Karpas-422 (cell line): ENCODE measurements at regions not wholly inside any gene's neighbourhood (a gene's known extent, or its start where the extent isn't known, plus 50 kb on each side); places are given as distances from the start of the nearest gene placed in this dataset.
A peak's percentile ranks its signal among the peaks of the same experiment; 100 is the strongest.

ENCODE experiments used
- DNase-seq: peaks from one replicate; pipeline ENCODE4 v3.0.0-alpha.2; 2015
- H2AFZ ChIP-seq: fragments of 200-600 bp; sonication (generic); 2 replicates; pipeline ENCODE4 v1.6.1; 2014; ENCODE audit warnings: antibody characterized with exemption, low read length, mixed read lengths
- H3K27ac ChIP-seq: fragments of 200-600 bp; sonication (generic); 2 replicates; pipeline ENCODE4 v1.5.1; 2014; ENCODE audit warnings: mild to moderate bottlenecking, low read length, moderate library complexity
- H3K27me3 ChIP-seq: fragments of 200-600 bp; sonication (generic); 2 replicates; pipeline ENCODE4 v1.6.1; 2014; ENCODE audit warnings: low read length, mixed read lengths
- H3K36me3 ChIP-seq: fragments of 200-600 bp; sonication (generic); 2 replicates; pipeline ENCODE4 v1.6.1; 2014; ENCODE audit warnings: low read length, mixed read lengths; ENCODE audit not compliant: insufficient read depth
- H3K4me1 ChIP-seq: fragments of 200-600 bp; sonication (generic); 2 replicates; pipeline ENCODE4 v1.6.1; 2014; ENCODE audit warnings: mild to moderate bottlenecking, low read length, mixed read lengths
- H3K4me2 ChIP-seq: fragments of 200-600 bp; sonication (generic); 2 replicates; pipeline ENCODE4 v1.6.1; 2014; ENCODE audit warnings: low read length, low read depth, mild to moderate bottlenecking; ENCODE audit not compliant: poor library complexity, severe bottlenecking
- H3K4me3 ChIP-seq: fragments of 200-600 bp; sonication (generic); 2 replicates; pipeline ENCODE4 v1.5.1; 2014; ENCODE audit warnings: mild to moderate bottlenecking, antibody characterized with exemption, low read length, mixed read lengths
- H3K79me2 ChIP-seq: fragments of 200-600 bp; sonication (generic); 2 replicates; pipeline ENCODE4 v1.6.1; 2014; ENCODE audit warnings: mild to moderate bottlenecking, low read length, mixed read lengths
- H3K9ac ChIP-seq: fragments of 200-600 bp; sonication (generic); 2 replicates; pipeline ENCODE4 v1.6.0; 2014; ENCODE audit warnings: low read length
- H3K9me2 ChIP-seq: fragments of 200-600 bp; sonication (generic), shearing (Covaris generic); replicated peaks from 2 replicates; pipeline ENCODE4 v1.6.0; 2014; ENCODE audit warnings: mild to moderate bottlenecking, low read length, moderate library complexity; ENCODE audit not compliant: insufficient read depth
- H3K9me3 ChIP-seq: fragments of 300-700, 200-600 bp; sonication (generic); 2 replicates; pipeline ENCODE4 v1.6.1; 2014; ENCODE audit warnings: low read length, mixed read lengths
- H4K20me1 ChIP-seq: fragments of 200-600 bp; sonication (generic); 2 replicates; pipeline ENCODE4 v1.6.1; 2014; ENCODE audit warnings: mild to moderate bottlenecking, antibody characterized with exemption, low read length, low read depth; ENCODE audit not compliant: insufficient read depth

DNA sequence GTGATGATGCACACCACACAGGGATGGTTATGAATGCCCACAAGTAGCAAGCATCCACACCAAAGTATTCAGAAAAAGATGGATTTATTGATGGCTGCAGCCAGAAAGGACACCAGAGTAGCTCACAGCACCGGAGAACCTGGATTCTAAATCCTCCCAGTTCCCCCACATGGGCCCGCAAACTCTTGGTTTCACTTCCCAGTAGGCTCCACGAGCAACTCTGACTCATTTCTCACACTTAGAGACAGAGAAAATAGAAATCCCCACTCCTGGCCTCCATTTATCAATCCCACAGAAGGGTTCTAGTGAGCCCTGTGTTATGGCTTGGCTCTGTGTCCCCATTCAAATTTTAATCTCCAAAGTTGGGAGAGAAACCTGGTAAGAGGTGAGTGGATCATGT is 426.7 kb upstream of the MYT1L start:
- H3K27me3 ChIP-seq: no peaks in the 10 kb centered on the region; the same call in 1 of the 2 replicates
- no peaks in the 10 kb centered on the region for H3K36me3 ChIP-seq
- H4K20me1 ChIP-seq: no peaks in the 10 kb centered on the region
- H3K9me2 ChIP-seq: no peaks in the 10 kb centered on the region
- no peak overlapping the region for H3K27ac ChIP-seq
- no peak overlapping the region for H3K9ac ChIP-seq
- H3K79me2 ChIP-seq: no peaks in the 10 kb centered on the region
- peak overlapping the region; percentile 9 for H3K4me2 ChIP-seq
- peaks cover 6% of the 10 kb centered on the region; the same call in 1 of the 2 replicates for H3K9me3 ChIP-seq
- no peak overlapping the region for H3K4me3 ChIP-seq
- DNase-seq: peak; percentile 45
- no peak overlapping the region for H2AFZ ChIP-seq
- peaks cover 14% of the 10 kb centered on the region for H3K4me1 ChIP-seq

DNA sequence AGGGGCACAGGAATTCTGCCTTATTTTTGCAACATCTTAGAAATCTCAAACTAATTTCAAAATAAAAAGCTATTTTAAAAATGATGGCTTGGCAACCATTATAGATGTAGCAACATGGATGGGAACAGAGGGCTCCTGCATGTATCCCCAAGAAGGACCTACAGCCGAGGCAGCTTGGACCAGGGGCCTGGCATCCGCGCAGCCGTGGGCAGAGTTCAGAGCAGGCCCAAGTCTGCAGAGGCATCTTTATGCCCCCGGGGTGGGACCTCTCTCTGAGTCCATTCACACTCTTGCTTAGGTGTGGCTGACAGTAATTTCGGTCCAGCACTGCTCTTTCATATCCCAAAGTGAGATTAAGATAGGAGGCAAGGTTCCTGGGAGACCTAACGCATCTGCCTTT is 425.8 kb upstream of the MYT1L start:
- Histone ChIP-seq H3K79me2 (no peaks in the 10 kb centered on the region), H3K9me3 (peaks cover 6% of the 10 kb centered on the region; the same call in 1 of the 2 replicates), H3K4me1 (peaks cover 14% of the 10 kb centered on the region), H3K36me3 (no peaks in the 10 kb centered on the region), H2AFZ (no peak overlapping the region), H3K4me3 (no peak overlapping the region), H3K9ac (no peak overlapping the region), H3K27ac (no peak overlapping the region), H3K4me2 (no peak overlapping the region), H3K9me2 (no peaks in the 10 kb centered on the region), H4K20me1 (no peaks in the 10 kb centered on the region), H3K27me3 (no peaks in the 10 kb centered on the region; the same call in 1 of the 2 replicates)
- DNase-seq: no peak

DNA sequence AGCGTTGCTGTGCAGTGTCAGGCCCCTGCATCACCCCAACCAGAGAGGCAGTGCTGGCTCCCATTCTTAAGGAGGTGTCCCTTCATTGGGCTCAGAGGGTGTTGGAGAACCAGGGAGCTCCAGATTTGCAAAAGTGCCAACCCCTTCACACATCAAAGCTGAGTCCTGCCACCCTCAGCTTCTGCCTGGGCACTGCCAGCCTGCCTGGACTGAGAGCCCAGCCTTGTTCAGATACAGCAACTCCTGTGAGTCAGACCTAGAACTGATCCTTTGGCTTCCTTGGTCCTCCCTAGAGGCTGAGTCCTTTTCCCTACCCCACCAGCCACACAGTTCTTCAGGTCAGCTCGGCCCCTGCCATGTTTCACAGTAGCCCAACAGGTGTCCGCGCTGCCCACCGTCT is 424.9 kb upstream of the MYT1L start:
- DNase-seq: no peak
- Histone ChIP-seq H3K9me2 (no peaks in the 10 kb centered on the region), H3K27me3 (no peaks in the 10 kb centered on the region; the same call in 1 of the 2 replicates), H3K36me3 (no peaks in the 10 kb centered on the region), H3K79me2 (no peaks in the 10 kb centered on the region), H3K4me2 (no peak overlapping the region), H4K20me1 (no peaks in the 10 kb centered on the region), H3K9ac (no peak overlapping the region), H3K27ac (no peak overlapping the region), H2AFZ (no peak overlapping the region), H3K4me1 (peaks cover 14% of the 10 kb centered on the region), H3K4me3 (no peak overlapping the region), H3K9me3 (peaks cover 6% of the 10 kb centered on the region; the same call in 1 of the 2 replicates)

DNA sequence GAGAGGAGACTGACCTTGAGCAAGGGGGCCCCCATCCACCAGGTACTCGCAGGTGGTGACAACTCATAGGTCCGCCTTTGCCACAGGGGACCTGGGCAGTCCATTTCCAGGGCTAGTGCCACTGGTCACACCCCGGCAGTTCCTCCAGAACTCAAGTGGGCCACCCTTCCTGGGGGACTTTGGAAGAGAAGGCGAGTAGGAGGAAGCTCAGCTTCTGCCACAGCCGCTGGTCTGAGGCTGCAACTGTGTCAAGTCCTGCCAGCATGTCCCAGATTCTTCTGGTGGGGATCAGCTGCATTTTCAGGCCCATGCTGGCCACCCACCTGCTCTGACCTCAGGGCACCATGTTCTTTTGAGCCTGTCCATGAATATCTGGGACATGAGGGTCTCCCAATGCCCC is 423.9 kb upstream of the MYT1L start:
- no peak for DNase-seq
- H3K27ac ChIP-seq: no peak overlapping the region
- H3K9me3 ChIP-seq: peaks cover 6% of the 10 kb centered on the region; the same call in 1 of the 2 replicates
- H3K36me3 ChIP-seq: no peaks in the 10 kb centered on the region
- no peak overlapping the region for H3K4me2 ChIP-seq
- H3K27me3 ChIP-seq: no peaks in the 10 kb centered on the region; the same call in 1 of the 2 replicates
- no peaks in the 10 kb centered on the region for H3K79me2 ChIP-seq
- no peak overlapping the region for H3K9ac ChIP-seq
- no peak overlapping the region for H3K4me3 ChIP-seq
- no peaks in the 10 kb centered on the region for H3K9me2 ChIP-seq
- no peaks in the 10 kb centered on the region for H4K20me1 ChIP-seq
- no peak overlapping the region for H2AFZ ChIP-seq
- H3K4me1 ChIP-seq: peaks cover 14% of the 10 kb centered on the region

DNA sequence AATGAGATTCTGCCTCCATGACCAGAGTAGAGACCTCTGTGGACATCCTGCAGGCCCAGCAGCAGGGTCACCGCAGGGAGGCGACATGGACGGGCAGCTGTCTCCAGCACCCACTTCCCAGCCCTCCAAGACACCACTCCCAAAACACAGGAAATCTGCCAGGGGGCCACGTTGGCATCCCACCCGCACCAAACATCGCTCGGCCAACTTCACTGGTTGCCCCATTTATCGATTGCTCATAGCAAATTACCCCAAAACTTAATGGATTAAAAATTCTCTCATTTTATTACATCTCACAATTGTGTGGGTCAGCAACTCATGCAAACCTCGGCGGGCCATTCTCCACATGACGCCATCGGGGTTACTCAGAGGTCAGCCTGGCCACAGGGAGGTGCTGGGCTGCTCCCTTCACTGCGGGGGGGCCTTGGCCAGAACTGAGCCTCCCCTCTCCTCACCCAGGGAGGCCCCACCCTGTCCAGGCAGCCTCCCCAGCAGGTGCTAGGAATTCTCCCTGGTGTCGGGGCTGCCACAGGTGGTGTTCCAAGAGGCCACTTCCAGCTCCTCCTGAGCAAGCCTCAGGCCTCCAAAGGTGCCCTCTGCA is 420.7 kb upstream of the MYT1L start:
- Histone ChIP-seq H3K4me3 (no peak overlapping the region), H3K79me2 (no peaks in the 10 kb centered on the region), H3K36me3 (no peaks in the 10 kb centered on the region), H3K27me3 (no peaks in the 10 kb centered on the region; the same call in 1 of the 2 replicates), H3K4me2 (no peak overlapping the region), H3K27ac (no peak overlapping the region), H4K20me1 (no peaks in the 10 kb centered on the region), H2AFZ (no peak overlapping the region), H3K9me3 (peaks cover 6% of the 10 kb centered on the region; the same call in 1 of the 2 replicates), H3K9ac (no peak overlapping the region), H3K4me1 (peaks cover 1% of the 10 kb centered on the region), H3K9me2 (no peaks in the 10 kb centered on the region)
- DNase-seq: no peak

DNA sequence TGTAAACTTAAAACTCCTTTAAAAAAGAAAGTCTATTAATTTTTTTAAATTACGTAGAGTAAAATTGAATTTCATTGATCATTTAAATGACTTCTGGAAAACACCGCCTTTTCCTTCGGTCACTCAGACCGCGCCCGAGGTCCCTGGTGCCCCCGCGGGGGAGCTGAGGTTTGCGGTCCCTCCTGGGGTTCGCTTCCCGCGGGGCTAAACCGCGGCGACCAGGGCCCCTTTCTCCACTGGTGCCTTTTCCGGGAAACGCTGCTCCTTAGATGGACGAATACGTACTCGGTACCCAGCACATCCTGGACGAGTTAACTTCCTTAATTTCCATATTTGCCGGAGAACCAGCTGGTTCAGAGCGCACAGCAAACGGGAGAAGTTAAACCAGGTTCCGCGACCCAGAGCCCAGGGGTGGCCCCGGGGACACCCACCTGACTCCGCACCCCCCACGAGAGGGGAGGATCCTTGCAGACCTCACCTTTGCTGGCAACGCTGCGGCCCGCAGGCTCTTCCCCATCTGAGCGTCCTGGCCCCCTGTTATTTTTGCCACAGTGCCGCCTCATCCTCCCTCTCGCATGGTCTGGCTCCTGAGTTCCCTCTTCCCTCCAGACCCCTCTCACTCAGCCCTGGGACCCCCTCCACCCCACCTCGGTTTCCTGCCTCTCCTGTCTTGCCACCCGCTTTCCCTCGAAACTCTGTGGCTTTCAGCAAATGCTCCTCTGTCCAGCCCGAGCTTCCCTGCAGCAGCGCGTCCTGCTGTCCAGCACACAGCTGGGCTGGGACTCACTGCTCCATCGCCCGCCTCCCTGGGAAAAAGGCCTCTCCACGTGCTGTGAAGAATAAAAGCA is 420.0 kb upstream of the MYT1L start:
- H3K79me2 ChIP-seq: no peaks in the 10 kb centered on the region
- no peak overlapping the region for H2AFZ ChIP-seq
- H3K36me3 ChIP-seq: no peaks in the 10 kb centered on the region
- no peaks in the 10 kb centered on the region for H4K20me1 ChIP-seq
- H3K4me3 ChIP-seq: no peak overlapping the region
- H3K27me3 ChIP-seq: no peaks in the 10 kb centered on the region; the same call in 1 of the 2 replicates
- H3K4me2 ChIP-seq: no peak overlapping the region
- H3K9ac ChIP-seq: no peak overlapping the region
- no peak for DNase-seq
- no peaks in the 10 kb centered on the region for H3K4me1 ChIP-seq
- no peak overlapping the region for H3K27ac ChIP-seq
- peaks cover 6% of the 10 kb centered on the region; the same call in 1 of the 2 replicates for H3K9me3 ChIP-seq
- H3K9me2 ChIP-seq: no peaks in the 10 kb centered on the region

DNA sequence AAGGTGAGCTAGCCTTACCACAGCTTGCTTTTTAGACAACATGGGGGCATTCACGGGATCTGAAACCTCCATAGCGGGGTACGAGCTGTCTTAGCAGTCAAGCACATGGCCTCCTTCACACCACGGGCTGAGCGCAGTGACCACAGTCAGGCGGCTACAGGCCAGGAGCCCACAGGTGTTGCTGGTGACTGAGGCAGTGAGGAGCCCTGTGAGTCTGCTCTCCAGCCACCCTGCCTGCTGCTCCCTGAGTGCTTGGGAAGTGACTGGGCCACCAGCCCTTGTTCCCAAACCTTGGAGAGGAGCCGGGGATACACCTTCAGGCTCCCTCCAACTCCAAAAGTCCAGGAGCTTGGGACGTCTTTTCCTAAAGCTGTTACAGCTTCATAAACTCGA is 418.1 kb upstream of the MYT1L start:
- H2AFZ ChIP-seq: no peak overlapping the region

DNA sequence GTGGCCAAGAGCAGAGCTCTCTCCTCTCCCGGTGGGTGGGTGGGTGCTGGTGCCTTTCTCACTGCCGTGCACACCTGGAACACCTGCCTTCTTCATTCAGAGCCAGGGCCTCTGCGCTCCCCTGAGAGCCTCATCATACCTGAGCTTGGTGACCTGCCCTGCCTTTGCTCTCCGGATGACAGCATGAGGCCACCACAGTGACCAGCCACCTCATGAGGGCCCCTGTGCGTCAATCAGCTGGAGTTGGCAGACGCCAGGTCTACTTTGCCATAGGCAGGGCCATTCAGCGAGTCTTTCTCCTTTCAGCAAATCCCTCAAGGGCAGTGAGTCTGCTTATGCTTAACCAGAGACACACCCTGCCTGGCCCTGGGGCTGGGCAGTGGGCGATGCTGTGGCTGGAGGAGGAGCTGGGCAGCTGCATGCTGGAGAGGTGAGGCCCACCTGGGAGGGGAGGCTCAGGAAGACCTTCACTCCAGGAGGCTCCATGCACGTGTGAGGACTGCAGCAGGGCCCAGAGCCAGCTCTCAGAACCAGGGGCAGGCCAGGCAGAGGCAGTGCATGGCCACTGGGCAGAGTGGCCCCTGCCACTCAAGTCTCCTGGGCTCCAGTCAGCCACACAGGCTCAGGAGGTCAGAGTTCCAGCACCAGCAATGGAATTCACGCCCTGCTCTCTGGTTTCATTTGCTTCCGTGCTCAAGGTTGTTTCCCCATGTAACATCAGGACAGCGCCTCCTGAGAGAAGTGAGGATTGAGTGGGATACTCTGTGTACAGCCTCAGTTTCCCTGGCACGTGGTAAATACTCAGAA is 417.5 kb upstream of the MYT1L start:
- Histone ChIP-seq H2AFZ (no peak overlapping the region), H3K27ac (no peak overlapping the region), H3K4me2 (no peak overlapping the region), H3K9ac (no peak overlapping the region), H3K79me2 (no peaks in the 10 kb centered on the region), H3K4me1 (no peaks in the 10 kb centered on the region), H3K9me2 (no peaks in the 10 kb centered on the region), H3K9me3 (no peaks in the 10 kb centered on the region), H3K4me3 (no peak overlapping the region), H4K20me1 (no peaks in the 10 kb centered on the region), H3K36me3 (no peaks in the 10 kb centered on the region), H3K27me3 (no peaks in the 10 kb centered on the region)
- DNase-seq: no peak

More for the DNA sequence above, 418.1 kb upstream of the MYT1L start:
- Histone ChIP-seq H3K9me3 (peaks cover 5% of the 10 kb centered on the region; the same call in 1 of the 2 replicates), H3K27ac (no peak overlapping the region), H3K4me3 (no peak overlapping the region), H3K9me2 (no peaks in the 10 kb centered on the region), H3K4me1 (no peaks in the 10 kb centered on the region), H3K79me2 (no peaks in the 10 kb centered on the region), H4K20me1 (no peaks in the 10 kb centered on the region), H3K4me2 (no peak overlapping the region), H3K36me3 (no peaks in the 10 kb centered on the region), H3K9ac (no peak overlapping the region), H3K27me3 (no peaks in the 10 kb centered on the region)
- DNase-seq: no peak
